HG03354 (cell line): ENCODE measurements at regions not wholly inside any gene's neighbourhood (a gene's known extent, or its start where the extent isn't known, plus 50 kb on each side); places are given as distances from the start of the nearest gene placed in this dataset.
A peak's percentile ranks its signal among the peaks of the same experiment; 100 is the strongest.
"Not testable (repeated sequence)": the region's sequence is repeated elsewhere in the genome, so short reads cannot be mapped to it uniquely, and the experiment has no call there.

ENCODE experiments used
- ATAC-seq: cut with Tn5 transposase; IDR thresholded peaks from one replicate; pipeline ENCODE4 v1.9.1; 2021; ENCODE audit warnings: mild to moderate bottlenecking; ENCODE audit not compliant: unreplicated experiment, poor library complexity, severe bottlenecking

- not testable (repeated sequence) for ATAC-seq
Measured at GRCh38 chr6:127406722-127407121, 52.5 kb downstream of the KIAA0408 start.

- ATAC-seq: no peak
Measured at GRCh38 chr6:127406122-127406521, 53.1 kb downstream of the KIAA0408 start.

GRCh38 chr6:127404594-127405178, 54.5 kb downstream of the KIAA0408 start:
- no peak for ATAC-seq

GRCh38 chr6:127404133-127404532, 55.1 kb downstream of the KIAA0408 start:
- ATAC-seq: peak; percentile 85

GRCh38 chr6:127403636-127404035, 55.6 kb downstream of the KIAA0408 start:
- ATAC-seq: peak; percentile 78

GRCh38 chr6:127402890-127403617, 56.1 kb downstream of the KIAA0408 start:
- ATAC-seq: peak; percentile 9

GRCh38 chr6:127397729-127398630, 54.6 kb upstream of the ECHDC1 start:
- no peak for ATAC-seq

- ATAC-seq: not testable (repeated sequence)
Measured at GRCh38 chr6:127397171-127397597, 53.8 kb upstream of the ECHDC1 start.
